ENCODE measurements at regions not wholly inside any gene's neighbourhood (a gene's known extent, or its start where the extent isn't known, plus 50 kb on each side); places are given as distances from the start of the nearest gene placed in this dataset.

GRCh38 chr7:140267381-140268226 lies 90.8 kb upstream of the KDM7A start:
- TF ChIP-seq GATA2 (IDR thresholded peaks at IDR 0.05; ENCODE audit: low read depth, low read length) (no peak), GATA3 (IDR thresholded peaks at IDR 0.05; ENCODE audit: low read depth, low read length) (no peak)
